ENCODE measurements at regions not wholly inside any gene's neighbourhood (a gene's known extent, or its start where the extent isn't known, plus 50 kb on each side); places are given as distances from the start of the nearest gene placed in this dataset.
"Not testable (repeated sequence)": the region's sequence is repeated elsewhere in the genome, so short reads cannot be mapped to it uniquely, and the experiment has no call there.

GRCh38 chr14:30160608-30161007, 233.0 kb upstream of the PRKD1 start:
- ATAC-seq (no peak), DNase-seq (no peak)

GRCh38 chr14:30162066-30162465, 234.4 kb upstream of the PRKD1 start:
- ATAC-seq (no peak), DNase-seq (no peak)

- ATAC-seq: no peak
- DNase-seq: no peak
Measured at GRCh38 chr14:30165255-30165654, 237.6 kb upstream of the PRKD1 start.

GRCh38 chr14:30177781-30178180, 250.1 kb upstream of the PRKD1 start:
- DNase-seq (no peak), ATAC-seq (no peak)

- no peak for ATAC-seq
- no peak for DNase-seq
Measured at GRCh38 chr14:30179381-30180130, 251.9 kb upstream of the PRKD1 start.

- ATAC-seq (no peak), DNase-seq (no peak)
Measured at GRCh38 chr14:30180219-30180618, 252.6 kb upstream of the PRKD1 start.

- DNase-seq: no peak
- ATAC-seq: no peak
Measured at GRCh38 chr14:30185832-30186231, 258.2 kb upstream of the PRKD1 start.

- ATAC-seq: no peak
- DNase-seq: no peak
Measured at GRCh38 chr14:30191639-30192279, 264.1 kb upstream of the PRKD1 start.

- DNase-seq (no peak), ATAC-seq (no peak)
Measured at GRCh38 chr14:30193101-30193500, 265.5 kb upstream of the PRKD1 start.

GRCh38 chr14:30193845-30194501, 266.3 kb upstream of the PRKD1 start:
- ATAC-seq: no peak
- no peak for DNase-seq

- DNase-seq (no peak), ATAC-seq (no peak)
Measured at GRCh38 chr14:30194741-30195148, 267.1 kb upstream of the PRKD1 start.

GRCh38 chr14:30195941-30196340, 268.3 kb upstream of the PRKD1 start:
- DNase-seq: no peak
- ATAC-seq: no peak

GRCh38 chr14:30196861-30197260, 269.2 kb upstream of the PRKD1 start:
- DNase-seq (no peak), ATAC-seq (no peak)

GRCh38 chr14:30198720-30199119, 271.1 kb upstream of the PRKD1 start:
- DNase-seq, ATAC-seq: not testable (repeated sequence)

GRCh38 chr14:30204431-30204980, 276.9 kb upstream of the PRKD1 start:
- ATAC-seq (no peak), DNase-seq (no peak)

GRCh38 chr14:30209136-30209535, 281.5 kb upstream of the PRKD1 start:
- DNase-seq: no peak

GRCh38 chr14:30210630-30211029, 283.0 kb upstream of the PRKD1 start:
- DNase-seq: no peak
- ATAC-seq: no peak

More at GRCh38 chr14:30209136-30209535, 281.5 kb upstream of the PRKD1 start:
- ATAC-seq: no peak

GRCh38 chr14:30211326-30211725, 283.7 kb upstream of the PRKD1 start:
- DNase-seq (no peak), ATAC-seq (no peak)

- no peak for DNase-seq
- ATAC-seq: no peak
Measured at GRCh38 chr14:30214014-30214413, 286.4 kb upstream of the PRKD1 start.

GRCh38 chr14:30214461-30215090, 286.9 kb upstream of the PRKD1 start:
- ATAC-seq (no peak), DNase-seq (no peak)

- ATAC-seq: no peak
- no peak for DNase-seq
Measured at GRCh38 chr14:30218907-30219306, 291.3 kb upstream of the PRKD1 start.

- ATAC-seq: no peak
- DNase-seq: no peak
Measured at GRCh38 chr14:30221546-30221945, 293.9 kb upstream of the PRKD1 start.

- no peak for DNase-seq
- ATAC-seq: no peak
Measured at GRCh38 chr14:30223385-30223785, 295.7 kb upstream of the PRKD1 start.

Data from stimulated activated naive CD8-positive, alpha-beta T cell treated with anti-CD3 and anti-CD28 coated beads, Interleukin-15, Interleukin-2, amounts not matched to agents 100 U/mL and 50 U/mL, for 24 hours (primary cell).